ENCODE measurements at regions not wholly inside any gene's neighbourhood (a gene's known extent, or its start where the extent isn't known, plus 50 kb on each side); places are given as distances from the start of the nearest gene placed in this dataset.

DNA sequence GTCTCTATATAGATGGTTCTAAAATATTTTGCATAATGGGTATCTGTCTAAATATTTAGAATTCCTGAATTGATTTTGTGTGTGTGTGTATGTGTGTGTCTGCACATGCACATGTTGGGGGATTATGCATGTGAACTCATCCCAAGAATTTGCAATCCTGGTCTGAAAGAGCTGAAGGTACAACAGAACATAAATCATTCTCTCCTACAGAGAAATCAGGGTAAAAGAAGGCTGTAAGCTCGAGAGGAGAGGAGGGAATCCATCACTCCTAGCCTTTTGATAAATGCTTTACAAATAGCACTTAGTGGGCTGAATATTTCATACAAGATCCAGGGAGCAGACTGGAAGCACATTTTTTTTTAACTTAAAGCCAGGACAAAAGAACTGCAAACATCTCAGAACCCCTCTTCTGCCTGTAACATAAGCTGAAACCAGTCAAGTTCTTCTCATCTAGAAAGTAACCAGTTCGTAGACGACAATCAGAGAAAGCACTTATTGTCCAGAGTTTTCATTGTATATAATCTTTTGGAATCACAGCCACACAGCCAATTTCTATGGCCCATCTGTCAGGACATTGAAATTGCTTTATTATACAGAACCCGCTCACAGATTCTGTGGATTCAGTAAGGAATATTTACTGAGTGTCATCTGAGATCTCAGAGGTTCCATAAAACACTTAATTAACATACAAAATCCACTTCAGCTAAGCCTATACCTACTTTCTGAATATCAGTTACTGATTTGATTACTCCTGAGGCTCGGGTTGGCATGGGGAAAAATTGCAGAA is 541.4 kb upstream of the ZNF462 start:
- Histone ChIP-seq H3K4me1 (no peaks in the 10 kb centered on the region), H3K27ac (no peak overlapping the region), H3K9me3 (no peaks in the 10 kb centered on the region), H3K27me3 (no peaks in the 10 kb centered on the region), H3K36me3 (replicated peaks in 1 of 2; ENCODE audit: insufficient read depth in 1 of 2, low read depth in 2 of 2) (no peaks in the 10 kb centered on the region), H3K4me3 (no peak overlapping the region)
- intact Hi-C loops (cut with DNase I) = no loop called here
- ATAC-seq (no peak), DNase-seq (no peak)
- 27 to 29% methylated on average over 5 of the region's 5 CpGs for WGBS, 2 donors
- no peak for TF ChIP-seq POLR2A (IDR thresholded peaks at IDR 0.05)
- TF ChIP-seq, protein P1, sequence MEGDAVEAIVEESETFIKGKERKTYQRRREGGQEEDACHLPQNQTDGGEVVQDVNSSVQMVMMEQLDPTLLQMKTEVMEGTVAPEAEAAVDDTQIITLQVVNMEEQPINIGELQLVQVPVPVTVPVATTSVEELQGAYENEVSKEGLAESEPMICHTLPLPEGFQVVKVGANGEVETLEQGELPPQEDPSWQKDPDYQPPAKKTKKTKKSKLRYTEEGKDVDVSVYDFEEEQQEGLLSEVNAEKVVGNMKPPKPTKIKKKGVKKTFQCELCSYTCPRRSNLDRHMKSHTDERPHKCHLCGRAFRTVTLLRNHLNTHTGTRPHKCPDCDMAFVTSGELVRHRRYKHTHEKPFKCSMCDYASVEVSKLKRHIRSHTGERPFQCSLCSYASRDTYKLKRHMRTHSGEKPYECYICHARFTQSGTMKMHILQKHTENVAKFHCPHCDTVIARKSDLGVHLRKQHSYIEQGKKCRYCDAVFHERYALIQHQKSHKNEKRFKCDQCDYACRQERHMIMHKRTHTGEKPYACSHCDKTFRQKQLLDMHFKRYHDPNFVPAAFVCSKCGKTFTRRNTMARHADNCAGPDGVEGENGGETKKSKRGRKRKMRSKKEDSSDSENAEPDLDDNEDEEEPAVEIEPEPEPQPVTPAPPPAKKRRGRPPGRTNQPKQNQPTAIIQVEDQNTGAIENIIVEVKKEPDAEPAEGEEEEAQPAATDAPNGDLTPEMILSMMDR (IDR thresholded peaks at IDR 0.05) = no peak

DNA sequence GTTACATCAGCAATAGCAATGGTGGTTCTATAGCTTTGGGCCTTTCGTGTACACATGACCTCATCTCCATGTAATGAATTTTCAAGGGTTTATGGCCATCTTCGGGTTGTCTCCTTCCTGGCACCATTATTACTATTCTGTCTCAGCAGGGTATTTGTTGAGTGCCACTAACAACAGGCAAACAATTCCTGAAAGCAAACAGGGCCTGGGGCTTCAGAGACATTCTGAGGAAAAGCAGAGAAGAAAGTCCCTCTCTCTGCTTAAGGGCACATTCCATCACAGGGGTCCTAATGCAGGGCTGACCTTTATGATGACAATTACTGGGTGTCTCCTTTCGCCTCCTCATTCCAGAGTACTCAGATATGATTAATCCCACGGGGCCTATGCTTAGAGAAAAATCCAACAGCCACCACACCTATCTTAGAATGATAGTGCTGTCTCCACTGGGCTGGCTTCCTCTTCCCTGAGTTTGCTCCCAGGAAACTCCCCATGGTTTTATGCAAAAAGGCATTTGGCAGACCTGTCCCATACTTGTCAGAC is 540.2 kb upstream of the ZNF462 start:
- Histone ChIP-seq H3K4me3 (no peak overlapping the region), H3K9me3 (no peaks in the 10 kb centered on the region), H3K4me1 (no peaks in the 10 kb centered on the region), H3K27me3 (no peaks in the 10 kb centered on the region), H3K27ac (no peak overlapping the region), H3K36me3 (replicated peaks in 1 of 2; ENCODE audit: insufficient read depth in 1 of 2, low read depth in 2 of 2) (no peaks in the 10 kb centered on the region)
- intact Hi-C loops (cut with DNase I) = no loop called here
- ATAC-seq = no peak
- TF ChIP-seq, protein P1 (IDR thresholded peaks at IDR 0.05) = no peak
- TF ChIP-seq POLR2A (IDR thresholded peaks at IDR 0.05) = no peak
- no peak for DNase-seq
- WGBS, 2 donors = 38 to 45% methylated on average over 4 of the region's 4 CpGs

DNA sequence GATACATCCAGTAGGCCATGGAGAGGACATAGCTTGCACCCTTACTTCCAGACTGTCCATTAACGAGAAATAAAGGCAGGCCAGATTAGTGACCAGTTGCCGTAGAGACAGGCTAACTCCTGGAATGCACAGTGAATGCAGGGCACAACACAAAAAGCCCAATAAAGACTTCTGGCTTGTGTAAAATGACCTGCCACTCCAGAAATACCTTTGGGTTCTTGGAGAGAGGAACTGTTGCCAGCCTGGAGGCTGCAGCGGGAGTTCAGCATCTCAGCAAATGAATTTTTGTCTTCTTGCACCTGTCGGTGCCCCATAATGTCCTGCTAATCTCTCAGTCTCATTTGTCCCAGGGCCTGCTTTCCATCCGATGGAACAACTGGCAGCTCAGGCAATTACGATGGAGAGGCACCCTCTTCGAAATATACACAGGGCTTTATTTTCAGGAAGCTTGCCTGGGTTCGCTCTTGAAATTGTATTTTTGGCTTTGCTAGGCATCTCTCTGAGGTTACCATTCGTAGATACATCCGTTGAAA is 538.8 kb upstream of the ZNF462 start:
- no peak overlapping the region for H3K4me3 ChIP-seq
- H3K4me1 ChIP-seq = no peaks in the 10 kb centered on the region
- TF ChIP-seq POLR2A (IDR thresholded peaks at IDR 0.05) = no peak
- TF ChIP-seq, protein P1 (IDR thresholded peaks at IDR 0.05) = no peak
- intact Hi-C loops (cut with DNase I) = no loop called here
- 55 to 62% methylated on average over 9 to 10 of the region's 10 CpGs for WGBS, 2 donors
- no peak for ATAC-seq
- no peak for DNase-seq
- no peaks in the 10 kb centered on the region for H3K27me3 ChIP-seq
- no peaks in the 10 kb centered on the region for H3K36me3 ChIP-seq (replicated peaks in 1 of 2; ENCODE audit: insufficient read depth in 1 of 2, low read depth in 2 of 2)
- H3K9me3 ChIP-seq = no peaks in the 10 kb centered on the region
- no peak overlapping the region for H3K27ac ChIP-seq

DNA sequence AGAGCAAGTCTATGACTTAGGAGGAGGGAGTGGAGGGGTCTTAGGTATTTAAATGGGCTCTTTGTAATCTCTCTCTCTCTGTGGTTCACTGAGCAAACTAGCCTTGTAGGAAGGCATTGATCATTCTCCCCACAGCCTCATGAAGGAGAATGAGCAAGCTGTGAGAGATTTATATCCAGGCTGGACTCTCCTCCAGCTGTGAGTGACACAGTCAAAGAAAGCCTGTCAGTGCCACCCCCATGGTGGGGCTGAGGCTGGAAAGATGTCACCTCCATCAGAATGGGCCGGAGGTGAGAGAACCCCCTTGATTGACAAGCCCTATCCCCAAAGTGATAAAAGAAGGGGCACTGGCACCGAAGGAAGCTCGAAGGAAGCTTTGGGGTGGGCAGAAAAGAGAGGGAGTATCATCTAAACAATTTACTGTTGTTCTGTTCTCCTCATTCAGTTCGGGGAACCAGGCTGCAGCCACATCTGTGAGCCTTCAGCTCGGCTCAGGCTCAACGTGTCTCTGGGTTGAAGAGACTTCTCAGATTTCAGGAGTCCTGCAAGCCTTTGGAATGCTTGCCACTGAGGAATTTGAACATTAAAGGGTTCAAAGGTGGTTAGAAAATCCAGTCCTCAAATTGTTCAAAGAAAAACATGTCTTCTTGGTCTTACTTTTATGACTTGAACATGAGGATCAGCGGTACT is 538.2 kb upstream of the ZNF462 start:
- H3K4me1 ChIP-seq = no peaks in the 10 kb centered on the region
- DNase-seq (no peak), ATAC-seq (no peak)
- no peaks in the 10 kb centered on the region for H3K27me3 ChIP-seq
- intact Hi-C loops (cut with DNase I) = no loop called here
- 39 to 40% methylated on average over 7 of the region's 7 CpGs for WGBS, 2 donors
- no peaks in the 10 kb centered on the region for H3K9me3 ChIP-seq
- H3K27ac ChIP-seq = no peak overlapping the region
- no peaks in the 10 kb centered on the region for H3K36me3 ChIP-seq (replicated peaks in 1 of 2; ENCODE audit: insufficient read depth in 1 of 2, low read depth in 2 of 2)
- H3K4me3 ChIP-seq = no peak overlapping the region
- TF ChIP-seq, protein P1 (IDR thresholded peaks at IDR 0.05) = no peak
- TF ChIP-seq POLR2A (IDR thresholded peaks at IDR 0.05) = no peak
